Colonic mucosa (tissue), 4 donors: ENCODE measurements at regions not wholly inside any gene's neighbourhood (a gene's known extent, or its start where the extent isn't known, plus 50 kb on each side); places are given as distances from the start of the nearest gene placed in this dataset.

Source experiments
- DNase-seq: peaks from one replicate; pipeline ENCODE4 v3.0.0-alpha.2; 2020
- H3K27ac ChIP-seq: fragments of 200-600 bp; one replicate; pipeline ENCODE4 v1.8.0; 2021
- H3K27me3 ChIP-seq: fragments of 200-600 bp; one replicate; pipeline ENCODE4 v1.8.0; 2021
- H3K36me3 ChIP-seq: fragments of 200-600 bp; one replicate; pipeline ENCODE4 v1.8.0; 2021
- H3K4me1 ChIP-seq: fragments of 200-600 bp; one replicate; pipeline ENCODE4 v1.8.0; 2021; ENCODE audit warnings: mild to moderate bottlenecking
- H3K4me3 ChIP-seq: fragments of 200-600 bp; one replicate; pipeline ENCODE4 v1.8.0; 2021
- H3K9ac ChIP-seq, 2 donors: one replicate each; pipeline ENCODE4 v1.7.0; 2013; ENCODE audit warnings: control low read depth in 2 of 2, low read depth in 2 of 2, low read length in 2 of 2
- H3K9me3 ChIP-seq: fragments of 200-600 bp; one replicate; pipeline ENCODE4 v1.8.0; 2021
- CTCF ChIP-seq: fragments of 200-600 bp; IDR thresholded peaks from one replicate; pipeline ENCODE4 v1.8.0; 2022; ENCODE audit warnings: antibody characterized with exemption, mild to moderate bottlenecking
- intact Hi-C: fragments of 100-400 bp; cut with DNase I; formaldehyde crosslinking; loops from one replicate; pipeline ENCODE4 v1.14.1; 2022
- donor health status: healthy.
- donor health status: DM: no; HTN: no; CAD: no.
- donor health status: DM: no; HTN: no; CAD: no.

- intact Hi-C loops, result no loop called here
- H3K9ac ChIP-seq, result no peak overlapping the region
- no peak for TF ChIP-seq CTCF
- H3K4me1 ChIP-seq, result no peaks in the 10 kb centered on the region
- no peaks in the 10 kb centered on the region for H3K9me3 ChIP-seq
- no peak overlapping the region for H3K4me3 ChIP-seq
- DNase-seq, result no peak
- no peaks in the 10 kb centered on the region for H3K27me3 ChIP-seq
- no peak overlapping the region for H3K27ac ChIP-seq
- H3K36me3 ChIP-seq, result no peaks in the 10 kb centered on the region
Observed at GRCh38 chr2:138985881-138986280, 205.7 kb upstream of the NXPH2 start.

DNA sequence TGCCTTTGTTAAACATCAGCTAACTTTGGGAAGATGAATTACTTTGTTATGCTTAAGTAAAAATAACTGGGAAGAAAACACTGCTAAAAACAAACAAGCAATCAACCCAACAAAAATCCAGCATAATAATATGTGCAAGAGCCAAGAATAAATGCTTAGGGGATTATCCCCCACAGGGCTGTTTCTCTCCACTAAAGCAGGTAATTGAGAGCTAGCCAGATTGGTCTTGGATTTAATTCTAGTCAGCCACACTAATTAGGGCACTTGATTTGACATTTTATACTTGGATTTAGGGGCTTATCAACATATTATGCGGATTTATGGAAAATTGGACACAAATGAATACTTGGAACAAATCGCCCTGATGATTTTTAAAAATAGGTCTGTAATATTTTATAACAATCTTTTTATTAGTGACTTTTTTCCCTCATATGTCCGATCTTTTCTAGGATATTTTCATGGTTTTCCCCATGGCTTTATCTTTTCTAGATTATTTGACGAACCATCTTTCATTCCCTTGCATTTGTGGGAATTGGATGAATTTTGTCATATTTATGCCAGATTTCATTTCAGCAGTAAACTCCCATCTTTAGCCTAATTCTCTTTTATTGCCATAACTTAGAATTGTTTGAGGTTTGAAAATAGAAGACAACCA, 199.1 kb upstream of the NXPH2 start:
- Histone ChIP-seq H3K27me3 (no peaks in the 10 kb centered on the region), H3K4me1 (no peaks in the 10 kb centered on the region), H3K9me3 (no peaks in the 10 kb centered on the region), H3K9ac (no peak overlapping the region), H3K4me3 (no peak overlapping the region), H3K36me3 (no peaks in the 10 kb centered on the region), H3K27ac (no peak overlapping the region)
- TF ChIP-seq CTCF, result no peak
- intact Hi-C loops, result no loop called here
- no peak for DNase-seq

DNA sequence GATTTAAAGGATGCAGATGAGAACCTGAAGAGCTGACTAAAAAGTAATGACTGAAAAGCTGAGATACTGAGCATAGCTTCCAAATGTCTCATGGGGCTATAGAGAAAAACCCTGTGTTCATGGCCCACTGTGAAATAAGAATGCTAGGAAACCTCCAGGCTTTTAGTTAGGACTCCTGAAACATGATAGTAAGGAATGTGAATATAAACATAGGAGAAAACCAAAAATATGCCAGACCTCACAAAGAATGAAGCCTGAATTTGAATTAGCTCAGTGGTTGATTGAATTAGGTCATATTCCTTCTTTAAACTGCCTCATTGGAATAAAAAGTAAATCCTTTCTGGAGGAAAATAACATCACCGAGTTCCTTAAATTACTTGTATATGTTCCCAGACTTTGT, 194.5 kb upstream of the NXPH2 start:
- intact Hi-C loops, result no loop called here
- H3K9me3 ChIP-seq, result no peaks in the 10 kb centered on the region
- DNase-seq, result no peak
- no peak overlapping the region for H3K27ac ChIP-seq
- no peak overlapping the region for H3K9ac ChIP-seq
- no peak for TF ChIP-seq CTCF
- no peaks in the 10 kb centered on the region for H3K27me3 ChIP-seq
- no peaks in the 10 kb centered on the region for H3K4me1 ChIP-seq
- H3K36me3 ChIP-seq, result no peaks in the 10 kb centered on the region
- H3K4me3 ChIP-seq, result no peak overlapping the region

DNA sequence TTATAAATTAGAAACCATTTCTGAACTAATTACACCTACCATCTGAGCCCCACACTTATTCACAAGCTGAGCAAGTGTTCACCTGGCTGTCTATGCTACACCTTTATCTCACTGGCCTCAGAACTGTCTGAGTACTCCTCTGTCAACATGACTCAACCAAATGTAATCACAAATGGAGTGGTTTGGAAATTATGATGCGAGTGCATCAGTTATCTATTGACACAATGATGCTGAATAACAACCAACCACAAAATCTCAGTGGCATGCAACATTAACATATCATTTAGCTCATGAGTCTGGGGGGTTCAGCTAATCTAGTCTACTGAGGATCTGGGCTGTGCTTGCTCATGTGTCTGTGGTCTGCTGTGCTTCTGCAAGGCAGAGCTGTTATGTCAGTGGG, 184.2 kb upstream of the NXPH2 start:
- H3K27ac ChIP-seq, result no peak overlapping the region
- no peaks in the 10 kb centered on the region for H3K4me1 ChIP-seq
- H3K36me3 ChIP-seq, result no peaks in the 10 kb centered on the region
- TF ChIP-seq CTCF, result no peak
- no peak overlapping the region for H3K4me3 ChIP-seq
- H3K9me3 ChIP-seq, result no peaks in the 10 kb centered on the region
- no peak for DNase-seq
- intact Hi-C loops, result no loop called here
- H3K9ac ChIP-seq, result no peak overlapping the region
- H3K27me3 ChIP-seq, result no peaks in the 10 kb centered on the region

DNA sequence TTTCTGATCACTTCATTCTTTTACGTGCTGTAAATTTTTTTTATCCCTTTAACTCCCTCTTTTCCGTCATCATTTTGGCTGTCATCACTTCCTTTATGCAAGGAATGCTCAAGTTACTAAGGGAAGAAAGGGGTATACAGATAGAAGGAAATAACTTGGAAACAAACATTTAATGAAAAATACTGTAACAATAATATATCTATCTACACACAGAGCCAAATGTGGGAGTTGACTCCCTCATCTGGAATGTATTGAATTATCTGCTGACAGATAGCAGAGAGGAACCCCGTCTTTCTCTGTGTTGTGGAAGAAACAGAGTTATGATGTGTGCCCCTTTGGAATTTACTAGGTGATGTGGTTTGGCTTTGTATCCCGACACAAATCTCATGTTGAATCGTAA, 182.5 kb upstream of the NXPH2 start:
- no peak for DNase-seq
- Histone ChIP-seq H3K36me3 (no peaks in the 10 kb centered on the region), H3K9ac (no peak overlapping the region), H3K4me3 (no peak overlapping the region), H3K4me1 (no peaks in the 10 kb centered on the region), H3K27ac (no peak overlapping the region), H3K9me3 (no peaks in the 10 kb centered on the region), H3K27me3 (no peaks in the 10 kb centered on the region)
- intact Hi-C loops, result no loop called here
- TF ChIP-seq CTCF, result no peak

DNA sequence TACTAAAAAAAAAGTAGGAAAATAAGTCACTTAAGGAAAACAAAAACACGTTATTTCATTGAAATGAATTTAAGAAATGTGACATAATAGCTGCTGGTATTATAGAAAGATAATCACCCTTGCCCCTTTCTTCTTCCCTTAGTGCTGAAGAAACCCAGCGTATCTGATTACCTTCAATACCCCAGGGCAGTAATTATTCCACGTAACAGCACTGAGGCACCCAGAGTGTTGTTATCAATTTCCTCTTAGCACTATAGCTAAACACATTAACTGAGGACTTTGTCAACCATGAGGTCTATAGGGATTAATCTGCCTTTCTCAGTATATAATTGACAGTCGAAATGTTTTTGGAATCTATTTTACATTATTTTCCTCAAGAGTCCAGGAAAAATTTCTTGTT, 180.0 kb upstream of the NXPH2 start:
- intact Hi-C loops, result no loop called here
- H3K36me3 ChIP-seq, result no peaks in the 10 kb centered on the region
- H3K9ac ChIP-seq, result no peak overlapping the region
- no peak for DNase-seq
- no peak for TF ChIP-seq CTCF
- H3K9me3 ChIP-seq, result no peaks in the 10 kb centered on the region
- H3K4me3 ChIP-seq, result no peak overlapping the region
- H3K4me1 ChIP-seq, result no peaks in the 10 kb centered on the region
- H3K27ac ChIP-seq, result no peak overlapping the region
- H3K27me3 ChIP-seq, result no peaks in the 10 kb centered on the region
